IMR-90 (cell line): ENCODE measurements at regions not wholly inside any gene's neighbourhood (a gene's known extent, or its start where the extent isn't known, plus 50 kb on each side); places are given as distances from the start of the nearest gene placed in this dataset.

Experiments used
- ATAC-seq: fragments of 200-7000 bp; cut with Tn5 transposase; 2 replicates; pipeline ENCODE4 v1.9.1; 2020; ENCODE audit warnings: low read depth, mild to moderate bottlenecking, moderate library complexity
- BruUV-seq: library from RNA; stranded (reverse); fragments of 400-500 nt; replicated peaks from 2 replicates; lab custom pipeline; 2021; lab: Mats Ljungman, UMichigan
- CTCF ChIA-PET: fragments of 300-600 bp; formaldehyde crosslinking; extraction: SDS; loops from one replicate; lab custom pipeline; 2021; ENCODE audit warnings: antibody characterized with exemption; lab: Yijun Ruan, JAX
- POLR2A ChIA-PET: fragments of 300-600 bp; sonication (Branson Sonifier 250); formaldehyde crosslinking; loops from one replicate; lab custom pipeline; 2022; ENCODE audit warnings: antibody characterized with exemption; ENCODE audit not compliant: unreplicated experiment; lab: Charles Lee
- DNase-seq: peaks from one replicate; pipeline ENCODE4 v3.0.0; 2013
- H2AFZ ChIP-seq: replicated peaks from 2 replicates; pipeline ENCODE3; 2013; ENCODE audit warnings: low read length, mild to moderate bottlenecking; ENCODE audit not compliant: poor library complexity
- H2AK5ac ChIP-seq: 2 replicates; pipeline ENCODE4 v1.6.1; 2013; ENCODE audit warnings: low read depth, low read length, inconsistent platforms
- H2AK9ac ChIP-seq: replicated peaks from 2 replicates; pipeline ENCODE3; 2013; ENCODE audit warnings: mild to moderate bottlenecking, low read depth, low read length, moderate library complexity; ENCODE audit not compliant: poor library complexity
- H2BK120ac ChIP-seq: 2 replicates; pipeline ENCODE4 v1.6.1; 2013; ENCODE audit warnings: low read depth, low read length, inconsistent platforms
- H2BK15ac ChIP-seq: 3 replicates; pipeline ENCODE4 v1.6.1; 2013; ENCODE audit warnings: low read depth, low read length, inconsistent platforms
- H2BK20ac ChIP-seq: 2 replicates; pipeline ENCODE4 v1.6.1; 2013; ENCODE audit warnings: low read depth, mild to moderate bottlenecking, inconsistent platforms, low read length, moderate library complexity
- H2BK5ac ChIP-seq: 2 replicates; pipeline ENCODE4 v1.6.1; 2013; ENCODE audit warnings: mild to moderate bottlenecking, low read depth, low read length, inconsistent platforms; ENCODE audit not compliant: poor library complexity, severe bottlenecking
- H3K14ac ChIP-seq: replicated peaks from 2 replicates; pipeline ENCODE4 v1.6.1; 2013; ENCODE audit warnings: low read depth, low read length, inconsistent platforms
- H3K18ac ChIP-seq: 2 replicates; pipeline ENCODE4 v1.6.1; 2013; ENCODE audit warnings: low read depth, low read length, control low read depth
- H3K23ac ChIP-seq: 2 replicates; pipeline ENCODE4 v1.6.1; 2013; ENCODE audit warnings: low read depth, low read length, inconsistent platforms
- H3K27ac ChIP-seq: 2 replicates; pipeline ENCODE4 v1.5.1; 2013; ENCODE audit warnings: mild to moderate bottlenecking, control low read depth, low read length; ENCODE audit not compliant: insufficient read depth
- H3K27me3 ChIP-seq: 2 replicates; pipeline ENCODE4 v1.6.1; 2013; ENCODE audit warnings: low read length; ENCODE audit not compliant: control insufficient read depth, insufficient read depth
- H3K36me3 ChIP-seq: 2 replicates; pipeline ENCODE4 v1.6.1; 2013; ENCODE audit warnings: low read length, mixed read lengths; ENCODE audit not compliant: control insufficient read depth, insufficient read depth
- H3K4ac ChIP-seq: 2 replicates; pipeline ENCODE4 v1.6.1; 2013; ENCODE audit warnings: low read depth, low read length, inconsistent platforms
- H3K4me1 ChIP-seq: 2 replicates; pipeline ENCODE4 v1.6.1; 2013; ENCODE audit warnings: low read length, mixed read lengths; ENCODE audit not compliant: control insufficient read depth, insufficient read depth
- H3K4me2 ChIP-seq: 2 replicates; pipeline ENCODE4 v1.6.1; 2013; ENCODE audit warnings: low read depth, mild to moderate bottlenecking, control low read depth, low read length, moderate library complexity
- H3K4me3 ChIP-seq: 2 replicates; pipeline ENCODE4 v1.5.1; 2013; ENCODE audit warnings: low read depth, mild to moderate bottlenecking, control low read depth, low read length, moderate library complexity; ENCODE audit not compliant: insufficient read depth
- H3K56ac ChIP-seq: 2 replicates; pipeline ENCODE4 v1.6.1; 2013; ENCODE audit warnings: low read length, inconsistent platforms; ENCODE audit not compliant: insufficient read depth; ENCODE audit errors: extremely low read depth
- H3K79me1 ChIP-seq, 2 experiments: 2 replicates each; pipeline ENCODE4 v1.6.1; 2013; ENCODE audit warnings: low read length in 2 of 2, inconsistent platforms in 1 of 2, low read depth in 1 of 2
- H3K9ac ChIP-seq: 2 replicates; pipeline ENCODE4 v1.6.1; 2013; ENCODE audit warnings: low read depth, low read length, control low read depth
- H3K9me1 ChIP-seq: 2 replicates; pipeline ENCODE4 v1.6.1; 2013; ENCODE audit warnings: low read length, inconsistent platforms; ENCODE audit not compliant: insufficient read depth
- H3K9me3 ChIP-seq: 2 replicates; pipeline ENCODE4 v1.6.1; 2013; ENCODE audit warnings: low read length; ENCODE audit not compliant: control insufficient read depth, insufficient read depth
- H4K20me1 ChIP-seq: 2 replicates; pipeline ENCODE4 v1.6.1; 2013; ENCODE audit warnings: low read length, inconsistent platforms; ENCODE audit not compliant: insufficient read depth
- H4K5ac ChIP-seq: 2 replicates; pipeline ENCODE4 v1.6.1; 2013; ENCODE audit warnings: mild to moderate bottlenecking, low read depth, low read length, control low read depth
- H4K8ac ChIP-seq, 2 experiments: 2 replicates each; pipeline ENCODE4 v1.6.1; 2013; ENCODE audit warnings: low read depth in 2 of 2, low read length in 2 of 2, control low read depth in 1 of 2, inconsistent platforms in 1 of 2
- H4K91ac ChIP-seq: 2 replicates; pipeline ENCODE4 v1.6.1; 2013; ENCODE audit warnings: low read depth, low read length, inconsistent platforms; ENCODE audit not compliant: insufficient read depth
- BHLHE40 ChIP-seq: fragments of 150-350 bp; IDR thresholded peaks from 2 replicates; pipeline ENCODE4 v1.6.1; 2016; ENCODE audit warnings: mild to moderate bottlenecking, low read depth, low read length
- CEBPB ChIP-seq: IDR thresholded peaks from 2 replicates; pipeline ENCODE4 v1.6.1; 2012; ENCODE audit warnings: low read depth, low read length, improper control_type of control experiment
- CHD1 ChIP-seq: IDR thresholded peaks from 2 replicates; pipeline ENCODE4 v1.6.1; 2012; ENCODE audit warnings: low read depth, low read length, improper control_type of control experiment
- FOS ChIP-seq: fragments of 150-350 bp; IDR thresholded peaks from 2 replicates; pipeline ENCODE4 v1.6.1; 2016; ENCODE audit warnings: low read depth, low read length
- MAFK ChIP-seq: IDR thresholded peaks from 2 replicates; pipeline ENCODE4 v1.6.1; 2012; ENCODE audit warnings: low read depth, low read length, improper control_type of control experiment
- MAZ ChIP-seq: IDR thresholded peaks from 2 replicates; pipeline ENCODE4 v1.6.1; 2012; ENCODE audit warnings: low read depth, mild to moderate bottlenecking, low read length, improper control_type of control experiment, moderate library complexity, borderline replicate concordance
- MXI1 ChIP-seq: IDR thresholded peaks from 2 replicates; pipeline ENCODE4 v1.6.1; 2012; ENCODE audit warnings: low read depth, mild to moderate bottlenecking, low read length, moderate library complexity, borderline replicate concordance
- NFE2L2 ChIP-seq: fragments of 150-350 bp; IDR thresholded peaks from 2 replicates; pipeline ENCODE4 v1.6.1; 2016; ENCODE audit warnings: low read depth, mild to moderate bottlenecking, low read length
- POLR2A ChIP-seq: IDR thresholded peaks from 2 replicates; pipeline ENCODE4 v1.6.1; 2012; ENCODE audit warnings: mild to moderate bottlenecking, low read depth, low read length
- RAD21 ChIP-seq: IDR thresholded peaks from 2 replicates; pipeline ENCODE4 v1.6.1; 2012; ENCODE audit warnings: low read length, improper control_type of control experiment
- RCOR1 ChIP-seq: IDR thresholded peaks from 2 replicates; pipeline ENCODE4 v1.6.1; 2012; ENCODE audit warnings: mild to moderate bottlenecking, low read length, improper control_type of control experiment; ENCODE audit not compliant: insufficient replicate concordance
- RFX5 ChIP-seq: IDR thresholded peaks from 2 replicates; pipeline ENCODE4 v1.8.0; 2012; ENCODE audit warnings: low read depth, mild to moderate bottlenecking, low read length, moderate library complexity
- SMC3 ChIP-seq: fragments of 150-350 bp; IDR thresholded peaks from 2 replicates; pipeline ENCODE4 v1.6.1; 2016; ENCODE audit warnings: low read depth, mild to moderate bottlenecking, antibody characterized with exemption, low read length, moderate library complexity
- WGBS, 2 experiments: methylation state at CpG; one replicate each; pipeline versions ENCODE4 v1.1.5 to v1.1.7; 2013; ENCODE audit warnings: missing lambda C conversion rate in 2 of 2; ENCODE audit not compliant: insufficient read length in 1 of 2; ENCODE audit errors: extremely low coverage in 2 of 2; 5-methylcytosine and 5-hydroxymethylcytosine counted together
- dilution Hi-C: fragments of 300-500 bp; cut with HindIII; formaldehyde crosslinking; loops from one replicate; pipeline ENCODE4 v1.14.3; 2018; ENCODE audit warnings: low sequenced_read_pairs; ENCODE audit not compliant: unreplicated experiment
- in situ Hi-C: fragments of 300-500 bp; cut with MboI; formaldehyde crosslinking; loops from 3 replicates; pipeline ENCODE4 v1.14.3; 2019; ENCODE audit warnings: low sequenced_read_pairs, inconsistent platforms, mixed read lengths
- intact Hi-C: fragments of 100-400 bp; cut with micrococcal nuclease; formaldehyde crosslinking; loops from 2 replicates; pipeline ENCODE4 v1.10.0; 2022
- TF ChIP-seq, protein P1 (sequence below): conservative IDR thresholded peaks from 2 replicates; pipeline ENCODE4 v1.5.1; 2012; ENCODE audit warnings: mild to moderate bottlenecking, low read depth, low read length, improper control_type of control experiment
- TF ChIP-seq, protein P2 (sequence below): fragments of 150-350 bp; IDR thresholded peaks from 2 replicates; pipeline ENCODE4 v1.6.1; 2016; ENCODE audit warnings: low read depth, mild to moderate bottlenecking, low read length, moderate library complexity, borderline replicate concordance
- TF ChIP-seq, protein P3 (sequence below): fragments of 150-350 bp; IDR thresholded peaks from 2 replicates; pipeline ENCODE4 v1.6.1; 2017; ENCODE audit warnings: mild to moderate bottlenecking, antibody characterized with exemption, low read length, low read depth

DNA sequence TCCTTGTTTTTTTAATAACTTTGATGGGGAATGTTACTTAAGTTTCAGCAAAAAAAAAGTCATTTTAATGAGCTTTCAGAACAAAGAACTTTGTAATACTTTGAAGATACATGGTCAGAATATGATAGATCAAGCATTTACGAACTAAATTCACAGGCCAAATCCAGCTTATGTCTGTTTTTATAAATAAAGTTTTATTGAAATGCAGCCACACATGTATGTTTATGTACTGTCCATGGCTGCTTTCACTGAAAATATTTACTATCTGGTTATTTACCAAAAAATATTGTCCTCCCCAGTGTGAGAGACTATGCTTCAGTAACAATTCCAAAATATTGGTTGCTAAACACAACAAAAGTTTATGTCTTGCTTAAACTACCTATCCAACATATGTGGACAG lies 366.7 kb downstream of the PIK3R1 start:
- TF ChIP-seq RAD21, result no peak
- TF ChIP-seq RFX5, result no peak
- TF ChIP-seq, protein P1, sequence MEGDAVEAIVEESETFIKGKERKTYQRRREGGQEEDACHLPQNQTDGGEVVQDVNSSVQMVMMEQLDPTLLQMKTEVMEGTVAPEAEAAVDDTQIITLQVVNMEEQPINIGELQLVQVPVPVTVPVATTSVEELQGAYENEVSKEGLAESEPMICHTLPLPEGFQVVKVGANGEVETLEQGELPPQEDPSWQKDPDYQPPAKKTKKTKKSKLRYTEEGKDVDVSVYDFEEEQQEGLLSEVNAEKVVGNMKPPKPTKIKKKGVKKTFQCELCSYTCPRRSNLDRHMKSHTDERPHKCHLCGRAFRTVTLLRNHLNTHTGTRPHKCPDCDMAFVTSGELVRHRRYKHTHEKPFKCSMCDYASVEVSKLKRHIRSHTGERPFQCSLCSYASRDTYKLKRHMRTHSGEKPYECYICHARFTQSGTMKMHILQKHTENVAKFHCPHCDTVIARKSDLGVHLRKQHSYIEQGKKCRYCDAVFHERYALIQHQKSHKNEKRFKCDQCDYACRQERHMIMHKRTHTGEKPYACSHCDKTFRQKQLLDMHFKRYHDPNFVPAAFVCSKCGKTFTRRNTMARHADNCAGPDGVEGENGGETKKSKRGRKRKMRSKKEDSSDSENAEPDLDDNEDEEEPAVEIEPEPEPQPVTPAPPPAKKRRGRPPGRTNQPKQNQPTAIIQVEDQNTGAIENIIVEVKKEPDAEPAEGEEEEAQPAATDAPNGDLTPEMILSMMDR, result no peak
- TF ChIP-seq BHLHE40, result no peak
- TF ChIP-seq NFE2L2, result no peak
- no peak for TF ChIP-seq SMC3
- no peak for TF ChIP-seq FOS
- TF ChIP-seq MAZ, result no peak
- TF ChIP-seq MAFK, result no peak
- TF ChIP-seq, protein P2, sequence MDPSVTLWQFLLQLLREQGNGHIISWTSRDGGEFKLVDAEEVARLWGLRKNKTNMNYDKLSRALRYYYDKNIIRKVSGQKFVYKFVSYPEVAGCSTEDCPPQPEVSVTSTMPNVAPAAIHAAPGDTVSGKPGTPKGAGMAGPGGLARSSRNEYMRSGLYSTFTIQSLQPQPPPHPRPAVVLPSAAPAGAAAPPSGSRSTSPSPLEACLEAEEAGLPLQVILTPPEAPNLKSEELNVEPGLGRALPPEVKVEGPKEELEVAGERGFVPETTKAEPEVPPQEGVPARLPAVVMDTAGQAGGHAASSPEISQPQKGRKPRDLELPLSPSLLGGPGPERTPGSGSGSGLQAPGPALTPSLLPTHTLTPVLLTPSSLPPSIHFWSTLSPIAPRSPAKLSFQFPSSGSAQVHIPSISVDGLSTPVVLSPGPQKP, result no peak
- TF ChIP-seq RCOR1, result no peak
- TF ChIP-seq CEBPB, result no peak
- TF ChIP-seq, protein P3, sequence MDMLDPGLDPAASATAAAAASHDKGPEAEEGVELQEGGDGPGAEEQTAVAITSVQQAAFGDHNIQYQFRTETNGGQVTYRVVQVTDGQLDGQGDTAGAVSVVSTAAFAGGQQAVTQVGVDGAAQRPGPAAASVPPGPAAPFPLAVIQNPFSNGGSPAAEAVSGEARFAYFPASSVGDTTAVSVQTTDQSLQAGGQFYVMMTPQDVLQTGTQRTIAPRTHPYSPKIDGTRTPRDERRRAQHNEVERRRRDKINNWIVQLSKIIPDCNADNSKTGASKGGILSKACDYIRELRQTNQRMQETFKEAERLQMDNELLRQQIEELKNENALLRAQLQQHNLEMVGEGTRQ, result no peak
- no peak for TF ChIP-seq POLR2A
- TF ChIP-seq MXI1, result no peak
- TF ChIP-seq CHD1, result no peak
- H3K4me1 ChIP-seq, result no peaks in the 10 kb centered on the region; the same call in 1 of the 2 replicates
- no peak overlapping the region for H3K9ac ChIP-seq
- no peak overlapping the region for H3K23ac ChIP-seq
- no peak overlapping the region for H2AK5ac ChIP-seq
- no peak overlapping the region for H3K27ac ChIP-seq
- ChIA-PET CTCF (no interaction called here), POLR2A (no interaction called here)
- dilution Hi-C loops, result no loop called here
- H2BK15ac ChIP-seq, result no peak overlapping the region
- H4K8ac ChIP-seq, result no peak overlapping the region
- H3K36me3 ChIP-seq, result no peaks in the 10 kb centered on the region
- H3K79me1 ChIP-seq, result no peaks in the 10 kb centered on the region
- H4K5ac ChIP-seq, result no peak overlapping the region
- no peak overlapping the region for H4K91ac ChIP-seq
- no peak overlapping the region for H2BK20ac ChIP-seq
- H2AK9ac ChIP-seq, result no peak overlapping the region
- H3K9me3 ChIP-seq, result no peaks in the 10 kb centered on the region; the same call in 1 of the 2 replicates
- no peak overlapping the region for H3K56ac ChIP-seq
- H3K4ac ChIP-seq, result no peak overlapping the region
- no CpG with 5 or more reads among the region's 1 CpG for WGBS, 2 experiments
- no peaks in the 10 kb centered on the region for H3K9me1 ChIP-seq
- no peak overlapping the region for H3K4me2 ChIP-seq
- no peak overlapping the region for H3K14ac ChIP-seq
- no peak for ATAC-seq
- no TSS peak for BruUV-seq
- intact Hi-C loops, result no loop called here
- no peak for DNase-seq
- no peak overlapping the region for H2AFZ ChIP-seq
- H3K18ac ChIP-seq, result no peak overlapping the region
- H4K20me1 ChIP-seq, result no peaks in the 10 kb centered on the region
- H2BK5ac ChIP-seq, result no peak overlapping the region
- in situ Hi-C loops, result no loop called here
- no peaks in the 10 kb centered on the region for H3K27me3 ChIP-seq
- H3K4me3 ChIP-seq, result no peak overlapping the region
- no peak overlapping the region for H2BK120ac ChIP-seq
